ENCODE measurements at regions not wholly inside any gene's neighbourhood (a gene's known extent, or its start where the extent isn't known, plus 50 kb on each side); places are given as distances from the start of the nearest gene placed in this dataset.

- no peak for TF ChIP-seq CTCF (IDR thresholded peaks at IDR 0.05; ENCODE audit: borderline replicate concordance, extremely low read depth, low read length, poor library complexity, severe bottlenecking)
- TF ChIP-seq EZH2 (IDR thresholded peaks at IDR 0.05; ENCODE audit: borderline replicate concordance, low read depth, low read length, severe bottlenecking): no peak
Measured at GRCh38 chr16:9309844-9310243, 218.4 kb downstream of the HAPSTR1 start.

Data from DND-41 (cell line).